GM12878 (cell line): ENCODE measurements at regions not wholly inside any gene's neighbourhood (a gene's known extent, or its start where the extent isn't known, plus 50 kb on each side); places are given as distances from the start of the nearest gene placed in this dataset.

Experiments used
- ATAC-seq: fragments of 200-7000 bp; cut with Tn5 transposase; 3 replicates; pipeline ENCODE4 v1.9.1; 2020; ENCODE audit warnings: mild to moderate bottlenecking, moderate library complexity
- BruUV-seq: library from RNA; stranded (reverse); fragments of 400-500 nt; replicated peaks from 2 replicates; lab custom pipeline; 2021; lab: Mats Ljungman, UMichigan
- CTCF ChIA-PET: fragments of 300-600 bp; sonication (Branson Sonifier 250); formaldehyde crosslinking; extraction: SDS; loops from one replicate; lab custom pipeline; 2021; ENCODE audit warnings: inconsistent platforms; lab: Yijun Ruan, JAX
- POLR2A ChIA-PET: fragments of 350-600 bp; formaldehyde crosslinking; extraction: SDS; loops from one replicate; lab custom pipeline; 2021; ENCODE audit warnings: inconsistent platforms; lab: Charles Lee
- RAD21 ChIA-PET: fragments of 300-600 bp; sonication (Branson Sonifier 250); formaldehyde crosslinking; loops from one replicate; lab custom pipeline; 2023; ENCODE audit warnings: antibody characterized with exemption; ENCODE audit not compliant: unreplicated experiment; lab: Charles Lee
- SMC1A ChIA-PET: fragments of 300-600 bp; sonication (Branson Sonifier 250); formaldehyde crosslinking; loops from one replicate; lab custom pipeline; 2023; ENCODE audit not compliant: unreplicated experiment, uncharacterized antibody; lab: Charles Lee
- DNase-seq: peaks from one replicate; pipeline ENCODE4 v3.0.0-alpha.2; 2011; ENCODE audit warnings: low read depth, low spot score
- FAIRE-seq: peaks from 3 replicates; lab custom pipeline; 2011; peaks lifted over from hg19 to GRCh38; lab: Jason Lieb, UNC
- H2AFZ ChIP-seq: 2 replicates; pipeline ENCODE4 v1.6.0; 2011; ENCODE audit warnings: low read depth, low read length, control low read depth; ENCODE audit not compliant: control insufficient read depth
- H3K27ac ChIP-seq: 2 replicates; pipeline ENCODE4 v1.5.1; 2011; ENCODE audit warnings: control low read depth; ENCODE audit not compliant: control insufficient read depth, insufficient read depth
- H3K27me3 ChIP-seq, 2 experiments: replicated peaks in 1 of 2; 2 replicates each; pipeline versions ENCODE4 v1.6.0 to v1.6.1; 2011; ENCODE audit warnings: low read length in 1 of 2; ENCODE audit not compliant: control insufficient read depth in 2 of 2, insufficient read depth in 2 of 2
- H3K36me3 ChIP-seq, 2 experiments: 2 replicates each; pipeline ENCODE4 v1.5.1; 2011; ENCODE audit warnings: low read length in 1 of 2; ENCODE audit not compliant: control insufficient read depth in 2 of 2, insufficient read depth in 2 of 2
- H3K4me1 ChIP-seq: 2 replicates; pipeline ENCODE4 v1.6.1; 2011; ENCODE audit warnings: mild to moderate bottlenecking, low read length, moderate library complexity, mixed read lengths; ENCODE audit not compliant: control insufficient read depth, insufficient read depth
- H3K4me2 ChIP-seq: 2 replicates; pipeline ENCODE4 v1.6.0; 2011; ENCODE audit warnings: control low read depth; ENCODE audit not compliant: control insufficient read depth, insufficient read depth
- H3K4me3 ChIP-seq: fragments of 200-600 bp; sonication (generic); 2 replicates; pipeline ENCODE4 v1.5.1; 2016
- H3K79me2 ChIP-seq: 2 replicates; pipeline ENCODE4 v1.6.0; 2011; ENCODE audit warnings: low read length; ENCODE audit not compliant: control insufficient read depth, insufficient read depth
- H3K9ac ChIP-seq: 2 replicates; pipeline ENCODE4 v1.8.0; 2011; ENCODE audit warnings: low read length, control low read depth, mixed read lengths; ENCODE audit not compliant: control insufficient read depth, insufficient read depth
- H3K9me3 ChIP-seq: replicated peaks from 3 replicates; pipeline ENCODE4 v1.5.1; 2011; ENCODE audit warnings: mild to moderate bottlenecking, low read length; ENCODE audit not compliant: control insufficient read depth, insufficient read depth
- H4K20me1 ChIP-seq: 2 replicates; pipeline ENCODE4 v1.6.0; 2011; ENCODE audit not compliant: control insufficient read depth, insufficient read depth
- BRCA1 ChIP-seq: IDR thresholded peaks from 2 replicates; pipeline ENCODE4 v1.6.1; 2011; ENCODE audit warnings: low read depth, low read length, improper control_type of control experiment
- CBX3 ChIP-seq: fragments of 200-600 bp; sonication (generic); IDR thresholded peaks from 2 replicates; pipeline ENCODE4 v1.6.1; 2016; ENCODE audit warnings: low read depth, borderline replicate concordance
- CBX5 ChIP-seq: sonication (generic); IDR thresholded peaks from 2 replicates; pipeline ENCODE4 v1.6.1; 2016; ENCODE audit warnings: low read depth, moderate library complexity, mild to moderate bottlenecking, inconsistent platforms
- GABPA ChIP-seq: IDR thresholded peaks from 2 replicates; pipeline ENCODE4 v1.6.1; 2014; ENCODE audit warnings: antibody characterized with exemption, low read depth, mild to moderate bottlenecking, inconsistent platforms
- MEF2B ChIP-seq: fragments of 450-650 bp; IDR thresholded peaks from 2 replicates; pipeline ENCODE4 v1.6.1; 2018; ENCODE audit warnings: mild to moderate bottlenecking, moderate library complexity; ENCODE audit not compliant: partially characterized antibody, poor library complexity, severe bottlenecking
- RB1 ChIP-seq: fragments of 450-650 bp; formaldehyde crosslinking; IDR thresholded peaks from 2 replicates; pipeline ENCODE4 v1.6.1; 2017; ENCODE audit warnings: mild to moderate bottlenecking, borderline replicate concordance
- SP1 ChIP-seq: IDR thresholded peaks from one replicate; pipeline ENCODE4 v1.6.1; 2011; ENCODE audit warnings: low read depth, low read length
- WGBS: methylation state at CpG from one replicate; pipeline ENCODE4 v1.1.6; 2016; ENCODE audit warnings: low lambda C conversion rate; ENCODE audit not compliant: insufficient replicate concordance, insufficient coverage; ENCODE audit errors: missing lambda C conversion rate; 5-methylcytosine and 5-hydroxymethylcytosine counted together
- in situ Hi-C: fragments of 300-500 bp; cut with MboI; formaldehyde crosslinking; loops from 9 replicates; pipeline ENCODE4 v1.14.3; 2018; ENCODE audit warnings: mixed read lengths
- intact Hi-C: fragments of 100-400 bp; cut with micrococcal nuclease; formaldehyde crosslinking; loops from one replicate; pipeline ENCODE4 v1.14.2; 2022; ENCODE audit not compliant: unreplicated experiment

DNA sequence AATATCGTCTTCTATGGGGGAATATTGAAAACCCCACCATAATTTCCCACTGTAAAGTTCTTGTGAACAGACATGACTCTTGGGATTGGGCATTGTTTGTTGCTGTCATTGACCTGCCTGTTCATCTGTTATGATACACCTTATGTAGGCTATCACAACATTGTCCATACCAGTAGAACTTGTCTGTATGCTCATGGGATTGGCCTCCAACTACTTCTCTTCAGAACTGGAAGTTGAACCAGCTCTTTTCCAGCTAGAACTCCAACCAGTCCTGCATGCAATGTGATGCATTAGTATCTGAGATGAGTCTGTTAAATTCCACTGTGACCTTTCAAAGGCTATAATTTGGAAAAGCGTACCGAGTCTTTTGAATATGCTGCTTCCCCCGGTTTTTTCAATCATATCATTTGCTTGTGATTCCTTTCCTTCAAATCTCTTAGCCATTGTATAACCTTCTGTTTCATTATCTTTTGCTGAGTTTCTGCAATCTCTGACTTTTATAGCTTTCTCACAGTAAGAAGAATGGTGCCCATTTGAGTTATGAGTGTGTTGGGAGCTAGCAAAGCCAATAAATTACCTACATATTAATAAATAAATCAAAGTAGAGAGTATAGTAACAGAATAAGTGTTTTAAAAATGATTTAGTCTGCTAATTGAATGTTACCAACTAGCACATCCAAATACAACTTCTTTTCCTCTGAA lies 101.9 kb downstream of the PLK2 start (continued):
- TF ChIP-seq BRCA1, result no peak

DNA sequence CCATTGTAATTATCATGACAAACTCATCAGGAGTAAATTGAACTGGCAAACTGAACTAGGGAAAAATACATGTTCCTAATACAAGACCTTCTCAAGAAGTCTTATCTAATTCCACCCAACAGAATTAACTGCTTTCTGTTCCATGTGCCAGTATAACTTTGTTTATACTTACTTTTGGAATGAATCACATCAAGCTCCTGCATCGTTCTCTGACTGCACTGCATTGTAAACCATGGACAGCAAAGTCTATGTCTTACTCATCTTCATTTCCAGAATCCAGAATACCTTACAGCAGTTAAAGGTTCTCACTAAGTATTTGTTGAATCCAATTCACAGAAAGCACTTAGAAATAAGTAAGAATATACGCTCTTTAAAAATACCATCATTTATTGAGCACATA lies 102.8 kb downstream of the PLK2 start:
- Histone ChIP-seq H4K20me1 (no peaks in the 10 kb centered on the region), H3K4me3 (no peak overlapping the region), H3K9ac (no peak overlapping the region), H3K27ac (no peak overlapping the region), H3K4me1 (no peaks in the 10 kb centered on the region), H3K36me3 (no peaks in the 10 kb centered on the region), H3K9me3 (no peaks in the 10 kb centered on the region), H3K27me3 (no peaks in the 10 kb centered on the region; a peak in 1 of 4 replicates), H2AFZ (no peak overlapping the region), H3K4me2 (no peak overlapping the region), H3K79me2 (no peaks in the 10 kb centered on the region)
- WGBS, result 2% methylated on average over 2 of the region's 2 CpGs
- ATAC-seq (no peak), DNase-seq (no peak), FAIRE-seq (no peak)
- no TSS peak for BruUV-seq
- in situ Hi-C loops (no loop called here), intact Hi-C loops (no loop called here)
- ChIA-PET SMC1A (no interaction called here), RAD21 (no interaction called here), POLR2A (no interaction called here), CTCF (no interaction called here)
- TF ChIP-seq MEF2B (no peak), CBX3 (no peak), RB1 (no peak), CBX5 (no peak), SP1 (no peak), GABPA (no peak)
